HG03159 (cell line): ENCODE measurements at regions not wholly inside any gene's neighbourhood (a gene's known extent, or its start where the extent isn't known, plus 50 kb on each side); places are given as distances from the start of the nearest gene placed in this dataset.

Experiments
- ATAC-seq: cut with Tn5 transposase; IDR thresholded peaks from one replicate; pipeline ENCODE4 v1.9.1; 2021; ENCODE audit warnings: mild to moderate bottlenecking, moderate library complexity; ENCODE audit not compliant: unreplicated experiment

DNA sequence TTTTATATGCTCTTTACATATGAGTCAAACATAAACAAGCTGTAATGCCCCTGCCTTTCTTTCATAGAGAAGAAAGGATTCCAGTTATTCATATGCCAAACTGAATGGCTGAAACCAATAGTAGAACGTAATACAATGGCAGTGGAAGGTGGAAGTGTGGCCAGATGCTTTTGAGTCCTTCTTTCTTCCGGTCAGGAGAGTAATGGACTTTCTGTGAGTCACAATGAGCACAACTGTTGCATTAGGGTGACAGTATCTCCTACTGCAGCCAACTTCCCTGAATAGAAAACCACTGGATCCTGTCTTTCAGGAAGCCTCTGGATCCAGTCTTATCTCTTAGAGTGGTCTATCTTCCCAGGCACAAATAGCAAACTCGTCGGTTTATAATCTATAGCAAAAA is 855.2 kb downstream of the MAT2B start:
- no peak for ATAC-seq

DNA sequence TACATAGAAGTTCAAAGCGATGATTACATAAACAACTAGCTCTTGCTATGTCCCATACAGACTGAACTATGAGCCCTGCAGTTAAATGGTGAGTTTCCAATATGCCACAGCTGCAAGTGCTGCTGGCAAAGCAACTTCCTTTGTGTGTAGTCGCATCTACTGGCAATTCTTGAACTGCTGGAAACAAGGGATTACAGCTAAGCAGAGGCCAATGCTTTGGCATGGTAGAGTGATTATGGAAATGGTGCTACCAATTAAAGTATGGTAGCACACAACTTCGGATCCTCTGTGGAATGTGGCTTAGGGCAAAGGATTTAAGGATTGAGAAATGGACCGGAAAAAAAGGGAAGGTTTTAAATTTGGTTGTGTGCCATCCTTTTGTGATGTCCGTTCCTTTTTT is 856.6 kb downstream of the MAT2B start:
- ATAC-seq, result no peak

DNA sequence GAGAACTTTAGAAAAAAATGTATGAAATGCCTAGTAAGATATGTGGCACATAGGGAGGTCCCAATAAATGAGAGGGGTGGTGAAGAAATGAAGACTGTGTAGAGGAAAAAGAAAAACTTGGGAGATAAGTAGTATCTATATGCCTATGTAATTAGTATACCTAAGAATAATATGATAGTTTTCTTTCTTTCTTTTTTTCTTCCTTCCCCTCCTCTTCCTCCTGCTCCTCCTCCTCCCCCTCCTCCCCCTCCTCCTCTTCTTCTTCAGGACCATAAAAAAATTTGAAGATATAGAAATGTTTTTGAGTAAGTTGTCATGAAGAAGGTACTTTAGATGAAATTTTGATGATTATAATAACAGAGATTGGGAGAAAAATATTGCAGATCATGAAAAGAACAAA is 857.4 kb downstream of the MAT2B start:
- ATAC-seq, result no peak

DNA sequence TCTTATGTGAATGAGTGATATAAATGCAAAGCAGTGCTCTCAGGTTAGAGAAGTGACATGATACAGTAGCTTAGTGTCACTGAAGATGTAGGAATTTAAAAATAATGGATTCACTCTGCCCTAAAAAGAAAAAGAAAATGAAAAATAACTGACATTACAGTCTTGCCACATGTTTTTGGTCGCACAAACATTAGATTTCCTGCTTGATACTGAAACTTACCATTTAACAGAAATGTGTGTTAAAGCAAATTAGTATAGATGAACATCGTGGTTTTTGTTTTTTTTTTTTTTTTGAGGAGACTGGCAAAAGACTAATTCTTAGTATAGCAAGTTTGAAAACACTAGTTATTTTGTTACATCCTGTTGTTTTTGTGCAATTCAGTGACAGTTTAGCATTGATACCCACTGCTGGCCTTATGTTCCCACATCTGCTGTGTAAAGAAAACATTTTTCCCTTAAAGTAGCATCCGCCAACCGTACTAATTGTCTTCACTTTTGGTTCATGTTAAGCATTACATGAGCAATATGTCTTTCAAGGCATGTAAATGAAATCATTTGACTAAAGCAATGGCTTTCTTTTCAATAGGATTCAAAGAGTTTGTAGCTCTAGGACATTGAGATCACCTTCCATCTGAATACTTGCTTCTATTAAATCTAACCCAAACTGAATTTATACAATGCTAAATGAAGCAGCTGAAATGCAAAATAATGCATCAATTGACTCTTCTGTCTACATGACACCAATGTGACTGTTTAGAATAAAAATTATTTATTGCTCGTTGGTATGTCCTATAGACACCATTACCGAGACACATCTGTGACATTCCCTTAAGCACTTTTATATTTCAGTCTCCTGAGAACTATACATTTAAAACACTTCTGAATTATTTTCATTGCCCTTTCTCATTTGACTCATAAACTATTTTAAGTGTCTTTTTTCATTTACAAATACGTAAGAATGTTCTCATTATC is 859.1 kb downstream of the MAT2B start:
- ATAC-seq, result no peak

DNA sequence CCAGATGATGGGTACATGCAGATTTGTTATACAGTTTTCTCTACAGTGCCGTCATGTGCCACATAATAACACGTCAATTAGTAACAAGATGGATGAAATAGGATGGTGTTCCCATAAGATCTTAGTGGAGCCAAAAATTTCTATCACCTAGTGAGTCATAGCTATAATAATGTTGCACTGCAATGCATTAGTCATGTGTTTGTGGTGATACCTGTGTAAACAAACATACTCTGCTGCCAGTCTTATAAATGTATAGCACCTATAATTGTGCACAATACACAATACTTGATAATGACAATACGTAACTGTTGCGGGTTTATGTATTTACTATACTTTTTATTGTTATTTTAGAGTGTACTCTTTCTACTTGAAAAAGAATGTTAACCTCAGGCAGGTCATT is 865.4 kb downstream of the MAT2B start:
- ATAC-seq, result no peak

DNA sequence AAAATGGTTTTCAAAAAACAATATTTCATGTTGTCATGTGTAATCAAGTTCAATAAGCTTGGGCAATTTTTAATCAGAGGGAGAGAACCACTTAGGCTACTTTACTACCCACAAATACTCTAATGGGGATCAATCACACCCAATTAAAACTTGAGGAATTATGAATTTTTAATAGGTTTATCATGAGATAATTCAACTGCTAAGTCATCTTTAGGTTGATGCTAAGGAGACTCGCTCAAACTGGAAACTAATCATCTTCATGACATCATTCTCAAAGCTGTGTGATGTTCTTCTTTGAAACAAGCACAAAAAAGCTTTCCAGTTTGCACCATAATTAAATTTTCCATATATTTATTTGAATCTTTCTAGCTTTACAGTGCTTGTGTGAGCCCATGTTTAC is 867.5 kb downstream of the MAT2B start:
- ATAC-seq, result no peak

DNA sequence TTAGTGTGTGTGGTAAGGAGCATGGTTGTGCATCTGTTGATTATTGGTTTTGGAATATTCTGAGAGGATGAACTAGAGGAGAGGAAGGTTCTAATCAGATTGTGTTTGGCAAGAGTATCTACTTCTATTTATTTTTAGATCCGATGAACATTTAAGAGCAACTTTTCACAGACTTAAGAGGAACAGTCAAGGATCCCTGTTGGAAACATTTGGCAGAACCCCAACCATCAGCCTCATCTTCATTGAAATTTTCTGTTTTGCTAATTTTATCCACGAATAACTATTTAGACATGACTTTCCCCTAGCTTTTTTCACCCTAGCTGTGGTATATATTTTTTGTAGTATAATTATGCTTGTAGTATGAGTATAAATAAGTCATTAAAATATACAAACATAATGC is 868.5 kb downstream of the MAT2B start:
- no peak for ATAC-seq

DNA sequence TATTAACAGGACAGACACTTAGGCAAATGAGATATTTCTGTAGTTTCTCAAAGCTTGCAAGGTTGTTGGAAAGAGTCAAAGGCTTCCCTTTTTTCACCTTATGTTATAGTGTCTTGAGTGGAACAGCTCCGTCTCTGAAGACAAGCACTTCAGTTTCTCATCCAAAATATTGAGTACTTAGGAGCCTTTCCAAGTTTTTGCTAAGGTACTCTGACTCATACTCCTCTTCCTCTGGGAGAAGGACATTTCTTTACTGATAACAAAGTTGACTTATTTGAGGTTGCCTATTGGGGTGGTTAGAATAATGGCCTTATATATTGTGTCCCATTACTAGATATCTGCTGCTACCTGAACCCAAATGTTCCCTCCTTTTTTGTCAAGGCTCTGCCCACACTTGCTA is 869.6 kb downstream of the MAT2B start:
- ATAC-seq, result no peak

DNA sequence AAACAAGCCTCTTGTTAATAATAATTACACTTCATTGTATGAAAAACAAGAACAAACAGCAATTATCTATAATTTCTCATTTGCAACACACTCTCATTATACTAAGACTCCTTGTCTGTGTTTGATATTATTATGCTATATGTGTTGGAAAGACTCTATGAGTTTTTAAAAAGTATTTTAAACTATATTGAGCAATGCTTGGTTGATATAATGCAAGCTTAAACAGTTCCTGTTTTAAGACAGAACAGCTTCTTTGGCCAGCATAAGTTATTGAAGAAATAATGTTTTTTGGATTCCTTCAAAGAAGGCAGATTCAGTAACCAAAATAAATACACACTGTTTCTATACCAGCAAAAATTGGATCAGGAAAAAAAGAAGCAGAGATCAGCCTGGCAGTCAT is 871.4 kb downstream of the MAT2B start:
- no peak for ATAC-seq

DNA sequence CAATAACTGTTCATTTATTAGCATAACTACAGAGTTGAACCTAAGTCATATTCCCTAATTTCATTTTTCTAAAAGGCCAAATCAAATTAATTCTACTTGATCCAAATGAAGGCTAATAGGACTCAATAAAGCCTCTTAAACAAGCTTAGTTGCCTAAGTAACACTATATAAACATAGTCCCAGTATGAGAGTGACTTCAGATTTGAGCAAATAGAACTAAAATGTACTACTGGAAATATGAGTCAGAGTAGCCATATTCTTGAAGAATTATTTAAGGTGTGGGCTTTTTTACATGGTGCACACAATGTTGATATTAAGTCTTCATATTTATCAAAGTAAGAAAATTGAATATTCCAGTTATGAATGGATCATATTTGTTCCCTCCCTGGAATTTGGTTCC is 872.3 kb downstream of the MAT2B start:
- ATAC-seq, result no peak

DNA sequence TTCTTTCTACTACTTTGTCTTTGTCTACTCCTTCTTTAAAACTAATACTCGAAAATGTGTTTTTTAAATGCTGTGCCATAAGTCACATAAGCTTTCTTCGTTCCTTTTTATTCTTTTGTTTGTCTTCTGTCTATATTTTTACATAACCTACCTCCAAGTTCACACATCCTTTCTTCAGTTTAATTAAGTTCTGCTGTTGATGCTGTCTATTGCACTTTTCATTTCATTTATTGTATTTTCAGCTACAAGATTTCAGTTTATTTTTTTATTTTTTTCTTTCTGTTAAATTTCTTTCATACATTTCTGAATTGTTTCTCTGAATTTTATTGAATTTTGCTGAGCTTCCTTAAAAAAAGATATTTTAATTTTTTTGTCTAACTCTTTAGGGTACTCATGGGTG is 878.2 kb downstream of the MAT2B start:
- ATAC-seq, result no peak

DNA sequence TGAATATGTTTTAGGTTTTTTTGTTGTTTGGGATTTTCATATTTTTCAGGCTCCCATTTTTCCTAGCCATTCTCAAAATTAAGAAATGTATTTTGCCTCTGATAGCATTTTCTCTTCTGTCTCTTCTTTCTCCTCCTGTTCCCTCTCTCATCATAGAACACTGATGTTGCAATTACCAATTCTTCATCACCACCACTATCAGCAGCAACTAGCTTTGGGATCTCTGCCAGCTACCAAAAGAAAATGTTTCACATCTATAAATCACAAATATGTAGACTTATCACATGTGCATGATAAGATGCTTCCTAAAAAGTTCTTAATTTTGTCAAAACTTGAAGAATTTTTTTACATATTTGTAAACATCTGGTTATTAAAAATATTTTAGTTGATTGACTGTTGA is 887.1 kb downstream of the MAT2B start:
- no peak for ATAC-seq

DNA sequence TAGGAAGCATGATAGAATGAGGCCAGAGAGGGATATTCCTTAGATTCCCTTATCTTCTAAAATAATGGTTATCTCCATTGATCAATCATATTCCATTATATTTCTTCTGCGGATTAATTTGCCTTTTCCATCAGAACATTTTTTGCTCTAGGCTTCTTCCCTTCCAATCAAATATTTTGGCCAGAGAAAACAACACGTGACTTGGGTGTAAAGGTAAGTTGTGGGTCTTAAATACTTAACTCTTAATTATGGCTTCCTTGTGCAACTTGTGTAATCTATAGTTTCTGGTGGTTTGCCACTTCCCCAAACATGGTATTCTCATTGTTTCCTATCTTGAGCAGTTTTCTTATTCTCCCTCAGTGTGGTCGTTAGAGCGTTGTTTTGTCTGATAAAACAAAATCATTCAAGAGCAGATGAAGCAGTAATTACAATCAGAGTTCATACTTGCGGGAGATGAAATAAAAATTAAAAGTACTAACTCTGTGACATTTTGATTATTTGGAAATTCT is 889.3 kb downstream of the MAT2B start:
- ATAC-seq, result no peak

DNA sequence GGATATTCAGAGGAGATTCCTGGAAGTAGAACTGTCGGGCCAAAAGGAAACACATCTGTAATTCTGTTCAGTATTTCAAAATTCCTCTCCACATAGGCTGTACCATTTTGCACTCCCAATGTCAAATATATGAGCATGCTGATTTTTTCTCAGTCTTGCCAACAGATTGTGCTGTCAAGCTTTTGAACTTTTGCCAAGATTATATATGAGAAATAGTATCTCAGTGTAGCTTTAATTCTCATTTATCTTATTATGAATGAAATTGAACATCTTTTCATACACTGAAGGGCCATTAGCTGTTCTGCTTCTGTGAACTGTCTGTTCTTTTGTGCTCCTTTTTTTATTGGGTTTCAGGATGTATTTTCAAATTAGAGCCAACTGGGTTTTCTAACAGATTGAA is 907.1 kb downstream of the MAT2B start:
- no peak for ATAC-seq

DNA sequence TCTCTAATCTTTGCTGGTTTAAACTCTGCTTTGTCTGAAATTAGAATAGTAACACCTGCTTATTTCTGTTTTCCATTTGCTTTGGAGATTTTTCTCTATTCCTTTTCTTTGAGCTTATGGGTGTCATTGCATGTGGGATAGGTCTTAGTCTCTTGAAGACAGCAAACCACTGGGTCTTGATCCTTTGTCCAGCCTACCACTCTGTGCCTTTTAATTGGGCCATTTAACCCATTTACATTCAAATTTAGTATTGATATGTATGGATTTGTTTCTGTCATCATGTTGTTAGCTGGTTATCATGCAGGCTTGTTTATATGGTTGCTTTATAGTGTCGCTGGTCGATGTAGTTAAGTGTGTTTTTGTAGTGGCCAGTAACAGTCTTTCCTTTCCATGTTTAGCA is 914.7 kb downstream of the MAT2B start:
- no peak for ATAC-seq

DNA sequence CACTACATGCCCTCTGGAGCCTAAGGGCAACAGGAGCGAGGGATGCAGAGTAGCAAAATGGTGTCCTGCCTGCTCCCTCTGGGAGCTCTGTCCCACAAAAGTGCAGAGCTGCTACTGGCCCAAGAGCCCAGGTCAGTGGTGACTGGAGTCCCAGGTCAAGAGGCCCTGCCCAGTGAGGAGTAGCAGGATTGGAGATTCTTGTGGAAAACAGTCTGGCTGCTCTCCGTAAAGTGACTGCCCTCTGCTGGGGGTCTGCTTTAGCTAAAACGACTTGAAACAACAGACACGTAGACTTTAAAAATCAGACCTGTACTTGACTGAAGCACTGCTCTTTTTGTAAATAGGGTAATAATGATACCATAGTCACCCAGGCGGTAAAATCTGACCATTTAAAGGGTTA is 917.0 kb downstream of the MAT2B start:
- no peak for ATAC-seq

DNA sequence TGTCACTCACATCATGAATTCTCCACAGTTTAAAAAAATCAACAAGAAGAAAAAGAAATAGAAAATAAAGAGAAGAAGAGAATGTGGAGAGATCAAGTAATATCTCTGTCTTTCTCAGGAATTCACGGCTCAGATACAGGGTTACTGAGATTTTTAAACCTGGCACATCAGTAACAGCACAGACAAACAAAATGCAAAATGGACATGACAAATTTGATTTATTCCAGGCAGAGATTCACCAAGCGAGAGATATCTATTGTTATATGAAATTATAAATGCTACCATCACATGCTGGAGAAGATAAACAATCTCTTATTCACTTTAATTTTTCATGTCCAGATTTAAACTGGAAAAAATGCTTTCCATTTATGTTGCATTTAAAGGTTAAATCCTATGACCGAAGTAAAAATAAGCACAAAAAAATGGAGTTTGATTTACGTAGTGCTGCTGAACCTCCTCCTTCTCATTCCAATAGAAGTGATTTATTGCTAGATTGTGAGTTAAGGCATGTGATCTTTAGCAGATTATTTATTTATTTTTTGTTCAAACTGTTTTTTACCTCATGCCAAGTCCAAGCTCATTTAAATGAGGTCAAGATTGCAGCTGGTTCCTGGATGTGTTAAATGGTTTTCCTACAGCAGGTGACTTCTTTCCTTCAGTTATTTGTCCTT is 926.4 kb downstream of the MAT2B start:
- ATAC-seq, result no peak

DNA sequence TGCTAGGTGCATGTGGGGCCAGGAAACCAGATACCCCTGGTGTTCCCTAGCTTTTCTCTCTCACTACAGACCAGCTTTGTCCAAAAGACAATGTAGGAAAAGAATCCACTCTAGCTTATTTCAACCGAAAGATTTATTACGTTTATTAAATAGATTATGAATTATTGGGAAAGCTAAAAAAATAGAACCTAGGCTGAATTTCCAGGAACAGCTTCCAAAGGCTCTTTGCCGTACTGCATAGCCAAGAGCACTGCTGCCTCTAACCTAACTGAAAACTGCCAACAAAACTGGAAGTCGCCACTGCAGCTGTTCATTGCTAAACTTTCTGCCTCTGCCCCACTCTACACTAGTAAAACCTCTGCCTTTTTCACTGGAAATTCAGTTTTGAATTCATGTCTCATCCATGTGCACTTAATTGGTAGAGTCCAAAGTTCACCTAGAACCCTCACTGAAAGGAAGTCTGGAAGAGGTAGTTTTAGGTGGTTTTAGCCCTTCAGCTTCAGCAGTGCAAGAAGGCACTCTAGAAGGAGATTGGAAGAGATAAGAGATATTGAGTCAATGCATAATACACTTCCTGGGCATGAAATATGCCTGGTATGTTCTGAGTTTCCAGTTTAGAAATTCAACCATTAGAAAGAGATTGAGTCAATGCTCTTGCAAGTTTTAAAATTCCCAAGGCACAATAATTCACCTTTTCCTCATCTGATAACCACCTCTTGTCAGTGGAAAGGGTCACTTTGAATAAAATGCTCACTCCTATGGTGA is 927.9 kb downstream of the MAT2B start:
- ATAC-seq, result no peak

DNA sequence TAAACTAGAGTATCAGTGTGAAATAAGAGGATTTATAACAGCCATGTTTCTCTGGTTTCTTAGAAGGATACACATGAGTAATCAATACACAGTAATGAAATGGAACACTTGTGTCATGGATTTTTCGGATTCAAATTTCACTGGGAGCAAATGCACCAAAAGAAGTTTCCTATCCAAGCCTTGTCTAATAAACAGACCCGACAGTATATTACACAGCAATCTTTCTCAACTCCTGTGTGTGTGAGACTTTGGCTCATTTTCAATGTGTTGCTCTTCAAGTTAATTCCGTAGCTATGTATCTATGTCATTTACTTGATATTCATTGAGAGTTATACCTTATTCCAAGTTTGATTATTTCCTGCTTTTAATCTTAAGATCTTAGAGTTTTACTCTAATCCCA is 930.2 kb downstream of the MAT2B start:
- ATAC-seq, result no peak

DNA sequence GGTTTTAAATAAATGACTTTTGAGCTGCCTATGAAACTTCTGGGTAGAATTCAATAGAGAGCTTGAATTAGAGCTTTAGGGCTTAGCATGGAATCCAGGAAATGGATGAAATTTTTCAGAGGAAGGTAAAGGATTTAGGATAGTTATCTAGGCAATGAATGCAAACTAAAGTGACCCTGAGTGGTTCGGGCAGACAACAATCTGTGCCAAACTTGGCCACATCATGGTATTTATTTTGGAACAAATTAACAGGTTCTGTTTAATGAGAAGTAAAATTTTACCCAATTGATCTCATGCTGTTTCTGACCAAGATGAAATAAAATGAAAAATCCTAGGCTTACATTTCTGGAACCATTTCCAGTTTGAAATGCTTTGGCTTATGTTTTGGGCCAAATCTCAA is 934.4 kb downstream of the MAT2B start:
- ATAC-seq, result no peak

DNA sequence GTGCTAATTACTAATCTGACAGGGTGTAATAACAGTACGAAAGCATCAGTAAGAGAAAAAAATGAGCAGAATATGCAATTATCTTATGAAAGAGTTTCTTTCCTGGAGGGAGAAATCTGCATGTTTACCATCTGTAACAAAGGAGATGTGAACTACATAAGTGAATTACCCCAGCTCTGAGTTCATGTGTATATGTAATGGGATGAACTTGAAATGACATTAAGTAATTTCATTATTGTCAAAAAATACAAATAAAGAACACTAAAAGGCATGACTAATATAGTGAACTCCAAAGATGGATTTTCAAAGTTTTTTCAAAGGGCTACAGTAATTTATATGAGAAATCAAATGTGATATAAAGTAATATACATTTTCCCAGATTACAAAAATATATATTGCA is 944.0 kb downstream of the MAT2B start:
- no peak for ATAC-seq
